ENCODE measurements at regions not wholly inside any gene's neighbourhood (a gene's known extent, or its start where the extent isn't known, plus 50 kb on each side); places are given as distances from the start of the nearest gene placed in this dataset.

- TF ChIP-seq CTCF (IDR thresholded peaks at IDR 0.05): no peak
- no peak for TF ChIP-seq POLR2A (IDR thresholded peaks at IDR 0.05)
These were observed 55.1 kb upstream of the PAGE4 start for GRCh38 chrX:49773993-49774392.

All from Peyer's patch (tissue), 4 donors.